Hepatic stellate cell (primary cell): ENCODE measurements at regions not wholly inside any gene's neighbourhood (a gene's known extent, or its start where the extent isn't known, plus 50 kb on each side); places are given as distances from the start of the nearest gene placed in this dataset.

ENCODE experiments used
- DNase-seq: peaks from one replicate; pipeline ENCODE4 v3.0.0; 2011; ENCODE audit warnings: low spot score

DNA sequence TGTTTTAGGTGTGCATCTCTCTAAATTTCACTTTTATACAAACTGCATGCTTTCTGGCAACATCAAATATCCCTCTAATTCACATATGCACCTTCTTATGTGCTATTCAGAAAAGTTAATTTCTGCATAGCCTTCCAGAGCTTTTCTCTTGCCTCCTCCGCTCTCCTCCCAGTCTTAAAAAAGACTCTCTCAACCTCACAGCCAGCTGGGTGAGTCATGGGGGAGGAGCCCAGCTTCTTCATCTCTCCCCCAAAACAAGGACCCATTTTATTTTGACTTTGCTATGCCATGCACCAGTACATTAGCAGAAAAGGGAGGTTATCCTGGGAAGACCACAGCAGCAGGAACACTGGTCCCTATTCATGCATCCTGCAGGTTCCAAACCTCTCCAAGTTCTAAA, 234.4 kb downstream of the KCNA4 start:
- no peak for DNase-seq

GRCh38 chr11:29781268-29781667, 235.6 kb downstream of the KCNA4 start:
- DNase-seq = no peak

DNA sequence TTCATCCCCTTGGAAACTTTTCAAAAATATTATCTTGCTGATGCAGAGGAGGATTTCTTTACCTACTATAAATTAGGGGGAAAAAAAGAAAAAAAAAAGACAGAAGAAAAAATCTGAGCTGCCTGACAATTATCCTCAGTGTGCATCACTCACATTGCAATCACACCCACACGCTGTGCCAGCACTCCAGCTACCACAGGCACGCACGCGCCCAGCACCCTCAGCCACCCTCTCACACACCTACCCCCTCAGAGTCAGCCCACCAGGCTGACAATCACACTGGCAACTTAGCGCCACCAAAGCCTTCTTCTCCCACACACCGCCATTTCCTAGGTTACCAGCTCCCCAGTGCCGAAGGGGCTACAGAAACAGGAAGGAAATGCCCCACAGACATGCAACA, 236.1 kb downstream of the KCNA4 start:
- DNase-seq = no peak

- no peak for DNase-seq
Observed at GRCh38 chr11:29773656-29774264, 243.1 kb downstream of the KCNA4 start.

DNA sequence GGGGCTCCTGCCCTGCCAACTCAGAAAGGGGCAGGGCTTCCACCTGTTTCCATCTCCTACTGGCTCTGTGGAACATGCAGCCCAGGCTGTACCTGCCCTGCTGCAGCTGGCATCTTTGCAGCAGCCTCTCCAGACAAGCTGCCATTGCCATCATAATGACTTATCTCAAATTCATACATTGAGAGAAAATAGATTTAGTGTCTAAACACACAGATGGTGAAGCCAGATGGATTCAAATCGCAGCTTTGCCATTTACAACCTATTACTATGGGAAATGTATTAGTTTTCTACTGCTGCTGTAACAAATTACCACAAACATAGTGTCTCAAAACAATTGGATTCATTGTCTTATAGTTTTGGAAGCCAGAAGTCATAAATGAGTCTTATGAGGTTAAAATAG, 260.0 kb downstream of the KCNA4 start:
- no peak for DNase-seq

DNA sequence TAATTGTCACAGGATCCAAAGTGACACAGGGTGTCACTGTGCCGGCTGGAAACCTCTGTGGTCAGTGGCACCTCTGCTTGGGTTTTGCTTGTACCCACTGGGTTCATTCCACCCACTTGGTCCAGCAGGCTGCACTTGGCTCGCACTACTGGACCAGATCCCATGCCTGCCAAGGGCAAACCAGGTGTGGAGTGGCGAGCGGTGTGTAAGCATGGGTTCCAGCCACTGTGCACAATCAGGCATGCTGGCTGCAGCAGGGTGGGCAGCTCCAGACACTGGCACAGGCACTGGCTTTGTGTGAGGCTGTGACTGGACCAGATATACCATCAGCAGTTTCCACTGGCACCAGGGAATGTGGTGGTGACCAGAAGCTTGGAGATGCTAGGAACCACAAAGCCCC, 261.4 kb downstream of the KCNA4 start:
- DNase-seq = no peak

DNA sequence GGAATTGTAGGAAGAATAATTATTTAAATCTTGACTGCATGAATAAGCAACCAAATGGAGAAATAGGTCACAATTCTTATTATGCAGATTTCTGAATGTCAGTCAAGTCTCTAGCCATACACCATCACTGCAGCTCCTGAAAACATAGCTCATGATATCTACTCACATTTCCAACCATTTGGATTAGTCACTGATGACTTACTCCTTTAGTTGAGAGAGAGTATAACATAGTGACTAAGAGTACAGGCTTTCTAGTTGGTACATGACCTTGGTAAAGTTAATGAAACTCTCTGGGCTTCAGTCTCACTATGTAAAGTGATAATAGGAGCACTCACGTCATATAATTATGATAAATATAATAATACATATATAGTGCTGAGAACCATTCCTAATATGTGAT, 265.2 kb downstream of the KCNA4 start:
- no peak for DNase-seq

- no peak for DNase-seq
Observed at GRCh38 chr11:29750392-29750791, 266.4 kb downstream of the KCNA4 start.

GRCh38 chr11:29734287-29734686, 282.5 kb downstream of the KCNA4 start:
- no peak for DNase-seq

DNA sequence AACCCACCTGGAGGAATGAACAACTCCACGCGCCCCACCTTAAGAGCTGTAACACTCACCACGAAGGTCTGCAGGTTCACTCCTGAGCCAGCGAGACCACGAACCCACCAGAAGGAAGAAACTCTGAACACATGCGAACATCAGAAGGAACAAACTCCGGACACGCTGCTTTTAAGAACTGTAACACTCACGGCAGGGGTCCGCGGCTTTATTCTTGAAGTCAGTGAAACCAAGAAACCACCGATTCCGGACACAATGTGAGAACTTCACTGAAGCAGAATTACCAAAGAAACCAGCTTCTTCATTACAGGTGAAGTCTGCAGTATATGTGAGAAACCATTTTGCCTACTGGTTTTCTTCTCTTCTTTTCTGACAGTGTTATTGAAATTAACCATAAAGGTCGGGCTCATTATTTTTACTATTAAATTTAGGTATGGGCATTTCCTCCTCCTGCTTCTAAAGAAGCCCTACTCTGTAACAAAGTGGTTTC, 303.0 kb downstream of the KCNA4 start:
- DNase-seq = no peak

DNA sequence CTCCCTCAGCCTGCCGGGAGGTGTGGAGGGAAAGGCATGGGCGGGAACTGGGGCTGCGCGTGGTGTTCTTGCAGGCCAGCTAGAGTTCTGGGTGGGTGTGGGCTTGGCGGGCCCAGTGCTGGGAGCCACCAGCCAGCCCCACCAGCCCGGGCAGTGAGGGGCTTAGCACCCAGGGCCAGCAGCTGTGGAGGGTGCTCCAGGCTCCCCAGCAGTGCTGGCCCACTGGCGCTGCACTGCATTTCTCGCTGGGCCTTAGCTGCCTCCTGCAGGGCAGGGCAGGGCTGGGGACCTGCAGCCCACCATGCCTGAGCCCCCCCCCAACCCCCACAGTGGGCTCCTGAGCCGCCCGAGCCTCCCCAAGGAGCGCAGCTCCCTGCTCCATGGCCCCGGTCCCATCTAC, 304.2 kb downstream of the KCNA4 start:
- no peak for DNase-seq

DNA sequence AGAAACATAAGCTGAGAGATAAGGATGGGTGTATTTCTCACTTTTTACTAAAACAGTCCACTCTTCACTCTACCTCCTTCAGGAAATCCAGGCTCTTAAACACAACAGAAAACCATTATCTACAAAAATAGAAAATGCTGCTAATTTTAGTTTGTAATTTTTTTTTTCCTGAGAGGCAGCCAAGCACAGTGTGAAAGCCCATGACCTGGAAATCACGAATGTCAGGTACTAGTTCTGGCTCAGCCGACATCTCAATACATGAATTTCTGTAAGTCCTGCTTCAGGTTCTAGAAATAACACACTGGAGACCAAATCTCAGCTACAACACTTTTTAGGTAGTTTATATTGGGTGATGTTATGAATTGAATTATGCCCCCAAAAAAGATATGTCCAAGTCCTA, 308.9 kb downstream of the KCNA4 start:
- no peak for DNase-seq

GRCh38 chr11:29685361-29685760, 331.5 kb downstream of the KCNA4 start:
- DNase-seq = no peak

- DNase-seq = no peak
Observed at GRCh38 chr11:29682856-29683255, 334.0 kb downstream of the KCNA4 start.

DNA sequence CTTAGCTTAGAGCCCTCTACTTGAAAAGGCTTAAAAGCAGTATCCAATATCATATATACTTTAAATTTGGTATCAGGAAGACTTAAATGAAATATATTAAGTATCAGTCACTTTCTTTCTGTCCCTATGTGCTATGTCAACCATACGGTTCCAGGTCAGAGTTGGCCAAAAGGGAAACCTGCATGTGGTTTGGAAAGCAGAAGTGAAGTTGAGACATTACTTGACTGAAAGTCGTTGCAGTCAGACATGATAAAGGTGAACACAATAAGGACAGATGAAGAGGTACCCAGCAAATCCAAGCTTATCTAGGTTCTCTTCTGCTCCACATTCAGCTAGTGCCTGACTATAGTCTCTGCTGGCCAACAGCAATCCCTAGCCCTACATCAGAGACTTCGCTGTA, 336.8 kb downstream of the KCNA4 start:
- DNase-seq = no peak

DNA sequence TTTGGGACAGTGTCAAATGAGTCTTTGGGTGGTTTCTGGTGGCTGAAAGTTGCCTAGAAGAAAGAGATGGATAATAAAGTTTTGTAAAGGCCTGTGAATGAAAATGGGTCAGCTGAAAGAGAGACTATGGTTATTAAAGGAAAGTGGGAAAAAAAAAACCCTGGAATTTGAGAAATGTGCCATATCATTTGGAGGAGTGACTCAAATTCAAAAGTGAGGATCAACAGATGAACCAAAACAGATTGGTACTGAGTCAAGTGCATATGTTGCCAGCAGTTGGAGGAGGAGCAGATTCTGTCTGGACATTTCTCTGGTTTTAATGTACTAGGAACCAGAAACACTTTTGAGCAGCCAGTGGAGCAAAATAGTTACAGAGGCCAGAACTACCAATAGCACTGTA, 339.8 kb downstream of the KCNA4 start:
- no peak for DNase-seq

GRCh38 chr11:29669310-29669709, 347.5 kb downstream of the KCNA4 start:
- DNase-seq = no peak

- DNase-seq = no peak
Observed at GRCh38 chr11:29657709-29658108, 359.1 kb downstream of the KCNA4 start.

GRCh38 chr11:29656597-29656996, 360.2 kb downstream of the KCNA4 start:
- no peak for DNase-seq

- DNase-seq = no peak
Observed at GRCh38 chr11:29645373-29645772, 371.5 kb downstream of the KCNA4 start.

GRCh38 chr11:29641201-29641600, 375.6 kb downstream of the KCNA4 start:
- no peak for DNase-seq

DNA sequence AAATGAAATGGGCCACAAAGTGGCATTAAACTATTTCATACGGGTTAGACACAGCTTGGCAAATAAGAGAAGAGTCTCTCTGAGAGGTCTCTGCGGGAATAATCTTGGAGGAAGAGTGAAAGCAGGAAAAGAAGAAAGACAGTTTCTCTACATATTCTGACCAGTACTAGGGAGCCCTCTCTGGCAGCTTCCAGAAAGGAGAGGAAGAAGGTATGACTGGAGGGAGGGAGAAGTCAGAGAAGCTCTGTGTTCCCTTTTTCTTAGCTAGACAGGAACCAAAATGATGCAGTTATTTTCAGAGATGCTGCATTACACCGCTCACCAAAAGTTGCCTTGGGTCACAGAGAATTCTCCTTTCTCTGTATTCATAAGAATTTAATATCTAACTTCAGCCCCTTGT, 382.1 kb downstream of the KCNA4 start:
- DNase-seq = no peak

DNA sequence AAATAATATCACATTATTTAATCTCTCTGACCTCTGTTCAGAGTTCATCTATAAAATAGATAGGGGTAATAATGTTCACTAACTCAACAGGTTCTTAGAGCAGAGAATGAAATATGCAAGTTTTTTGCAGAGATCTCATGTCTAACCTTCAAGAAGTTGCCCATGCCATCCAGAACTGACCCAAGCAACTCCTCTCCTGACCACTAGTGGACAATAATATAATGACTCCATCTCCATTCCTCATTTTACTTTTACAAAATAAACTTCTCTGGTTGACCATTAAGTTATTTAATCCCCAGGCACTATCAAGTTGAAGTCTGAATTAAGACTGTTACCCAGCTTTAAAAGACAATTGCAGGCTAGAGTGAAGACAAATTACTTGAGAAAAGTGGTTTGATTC, 382.6 kb downstream of the KCNA4 start:
- no peak for DNase-seq

GRCh38 chr11:29629286-29629685, 387.5 kb downstream of the KCNA4 start:
- no peak for DNase-seq

DNA sequence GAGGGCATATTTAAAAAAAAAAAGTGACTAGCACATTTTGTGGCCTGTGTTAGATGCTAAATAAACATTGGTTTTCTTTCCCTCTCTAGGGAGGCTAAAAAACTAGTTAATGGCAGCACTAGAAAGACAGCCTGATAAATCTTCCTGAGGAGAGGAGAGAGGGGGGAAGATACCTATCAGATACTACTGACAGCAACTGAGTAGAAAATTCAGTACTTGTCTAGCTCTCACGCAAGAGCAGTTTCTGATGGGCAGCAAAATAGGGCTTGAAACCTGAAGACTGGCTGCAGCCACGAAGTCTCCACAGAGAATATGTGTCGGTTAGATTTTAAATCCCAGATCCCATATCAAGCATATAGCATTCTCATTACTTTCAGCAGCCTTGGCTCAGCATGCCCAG, 388.2 kb downstream of the KCNA4 start:
- DNase-seq = no peak
